B cell (primary cell): ENCODE measurements at regions not wholly inside any gene's neighbourhood (a gene's known extent, or its start where the extent isn't known, plus 50 kb on each side); places are given as distances from the start of the nearest gene placed in this dataset.

ENCODE experiments used
- ATAC-seq: fragments of 200-7000 bp; cut with Tn5 transposase; one replicate; pipeline ENCODE4 v1.10.0; 2021; ENCODE audit warnings: low read depth, mild to moderate bottlenecking, moderate number of reproducible peaks, moderate library complexity
- CTCF ChIA-PET: fragments of 350-600 bp; sonication (Branson Sonifier 250); formaldehyde crosslinking; loops from one replicate; lab custom pipeline; 2021; ENCODE audit warnings: antibody characterized with exemption, inconsistent platforms; lab: Charles Lee
- POLR2A ChIA-PET: fragments of 350-600 bp; sonication (Branson Sonifier 250); formaldehyde crosslinking; loops from one replicate; lab custom pipeline; 2021; ENCODE audit warnings: antibody characterized with exemption; lab: Charles Lee
- DNase-seq: peaks from one replicate; pipeline ENCODE4 v3.0.0; 2013
- H2AFZ ChIP-seq: 2 replicates; pipeline ENCODE4 v1.6.1; 2012; ENCODE audit warnings: mild to moderate bottlenecking, low read depth, low read length; ENCODE audit not compliant: insufficient read depth, poor library complexity, severe bottlenecking
- H3K27ac ChIP-seq, 2 donors: 1 replicate in 1 of 2; 2 replicates in 1 of 2; pipeline ENCODE4 v1.5.1; 2012 to 2013; ENCODE audit warnings: low read length in 2 of 2, mild to moderate bottlenecking in 2 of 2, moderate library complexity in 1 of 2
- H3K27me3 ChIP-seq, 4 experiments: fragments of 200-600 bp in 1 of 4; sonication (generic) in 1 of 4; replicated peaks in 1 of 4; 1 replicate in 2 of 4; 2 replicates in 2 of 4; pipeline versions ENCODE4 v1.6.1 to v1.7.0; 2013 to 2016; ENCODE audit warnings: low read length in 3 of 4, mild to moderate bottlenecking in 2 of 4, mixed read lengths in 1 of 4, moderate library complexity in 1 of 4; ENCODE audit not compliant: insufficient read depth in 4 of 4, control insufficient read depth in 3 of 4; ENCODE audit errors: control extremely low read depth in 1 of 4
- H3K36me3 ChIP-seq, 2 experiments: replicated peaks in 1 of 2; 1 replicate in 1 of 2; 2 replicates in 1 of 2; pipeline versions ENCODE4 v1.6.1 to v1.7.1; 2013; ENCODE audit warnings: low read length in 1 of 2; ENCODE audit not compliant: insufficient read depth in 2 of 2, control insufficient read depth in 1 of 2; ENCODE audit errors: control extremely low read depth in 1 of 2, extremely low read depth in 1 of 2
- H3K4me1 ChIP-seq, 2 donors: fragments of 200-600 bp in 1 of 2; sonication (generic) in 1 of 2; 1 replicate in 1 of 2; 2 replicates in 1 of 2; pipeline versions ENCODE4 v1.5.1 to v1.6.1; 2013 to 2017; ENCODE audit warnings: low read length in 2 of 2; ENCODE audit not compliant: control insufficient read depth in 2 of 2, insufficient read depth in 2 of 2
- H3K4me2 ChIP-seq: replicated peaks from 2 replicates; pipeline ENCODE3; 2012; ENCODE audit warnings: mild to moderate bottlenecking, low read depth, low read length; ENCODE audit not compliant: poor library complexity, severe bottlenecking
- H3K4me3 ChIP-seq, 5 experiments: fragments of 200-600 bp in 1 of 5; sonication (generic) in 1 of 5; 1 replicate in 3 of 5; 2 replicates in 2 of 5; pipeline versions ENCODE4 v1.5.1 to v1.7.0; 2011 to 2016; ENCODE audit warnings: low read length in 4 of 5, mild to moderate bottlenecking in 4 of 5, low read depth in 2 of 5, control low read depth in 1 of 5, moderate library complexity in 1 of 5; ENCODE audit not compliant: insufficient read depth in 1 of 5; ENCODE audit errors: control extremely low read depth in 1 of 5, extremely low read depth in 1 of 5
- H3K79me2 ChIP-seq: fragments of 200-600 bp; sonication (generic); one replicate; pipeline ENCODE4 v1.6.0; 2016; ENCODE audit warnings: low read length; ENCODE audit not compliant: control insufficient read depth, insufficient read depth
- H3K9ac ChIP-seq: fragments of 200-600 bp; sonication (generic); 2 replicates; pipeline ENCODE4 v1.6.1; 2017; ENCODE audit warnings: mild to moderate bottlenecking, low read length, moderate library complexity
- H3K9me3 ChIP-seq, 3 donors: one replicate each; pipeline versions ENCODE4 v1.6.1 to v1.7.1; 2013; ENCODE audit warnings: low read length in 2 of 3; ENCODE audit not compliant: control insufficient read depth in 2 of 3, insufficient read depth in 1 of 3; ENCODE audit errors: control extremely low read depth in 1 of 3
- H4K20me1 ChIP-seq: 2 replicates; pipeline ENCODE4 v1.6.0; 2012; ENCODE audit warnings: mild to moderate bottlenecking, low read length; ENCODE audit not compliant: insufficient read depth, control insufficient read depth, poor library complexity, severe bottlenecking
- H3K27ac Mint-ChIP-seq: one replicate; pipeline ENCODE4 v1.8.0; 2021; ENCODE audit warnings: mixed read lengths
- H3K27me3 Mint-ChIP-seq: one replicate; pipeline ENCODE4 v1.8.0; 2021; ENCODE audit warnings: mixed read lengths
- H3K4me1 Mint-ChIP-seq: one replicate; pipeline ENCODE4 v1.8.0; 2021; ENCODE audit warnings: mixed read lengths
- H3K4me3 Mint-ChIP-seq: one replicate; pipeline ENCODE4 v1.8.0; 2021; ENCODE audit warnings: mixed read lengths
- H3K9me3 Mint-ChIP-seq: one replicate; pipeline ENCODE4 v1.8.0; 2022; ENCODE audit warnings: mixed read lengths; ENCODE audit not compliant: insufficient read depth
- CTCF ChIP-seq: fragments of 200-600 bp; IDR thresholded peaks from one replicate; pipeline ENCODE4 v1.8.0; 2022; ENCODE audit warnings: antibody characterized with exemption, mild to moderate bottlenecking
- EZH2 ChIP-seq: IDR thresholded peaks from 2 replicates; pipeline ENCODE4 v1.6.1; 2012; ENCODE audit warnings: borderline replicate concordance, low read depth, mild to moderate bottlenecking, moderate library complexity, low read length; ENCODE audit not compliant: insufficient read depth, poor library complexity, severe bottlenecking
- WGBS: methylation state at CpG from one replicate; pipeline ENCODE4 v1.1.5; 2013; ENCODE audit warnings: missing lambda C conversion rate; ENCODE audit not compliant: insufficient coverage; 5-methylcytosine and 5-hydroxymethylcytosine counted together
- intact Hi-C: fragments of 100-400 bp; cut with micrococcal nuclease; formaldehyde crosslinking; loops from one replicate; pipeline ENCODE4 v1.10.0; 2022

- Mint-ChIP-seq H3K4me3 (no peak overlapping the region), H3K9me3 (no peaks in the 10 kb centered on the region), H3K4me1 (no peaks in the 10 kb centered on the region), H3K27me3 (peaks cover 18% of the 10 kb centered on the region), H3K27ac (no peak overlapping the region)
- CTCF ChIA-PET = interaction anchor here (0.7 kb wide), 1 partner anchor 1077 kb away, joined by 3 read pairs; no protein-coding TSS in a partner anchor
- no peak overlapping the region for H3K27ac ChIP-seq
- H3K4me1 ChIP-seq = no peaks in the 10 kb centered on the region
- H3K9me3 ChIP-seq = no peaks in the 10 kb centered on the region
- H3K79me2 ChIP-seq = no peaks in the 10 kb centered on the region
- no peak overlapping the region for H3K9ac ChIP-seq
- H3K4me3 ChIP-seq = no peak overlapping the region
- no peak for TF ChIP-seq CTCF
- intact Hi-C loops = no loop called here
- no peak overlapping the region for H3K4me2 ChIP-seq
- 90% methylated on average over 4 of the region's 9 CpGs for WGBS
- H3K27me3 ChIP-seq = peaks cover 0 to 12% (median 2%) of the 10 kb centered on the region in 4 experiments
- H2AFZ ChIP-seq = no peak overlapping the region
- no peak for ATAC-seq
- no peak for DNase-seq
- no peaks in the 10 kb centered on the region for H3K36me3 ChIP-seq
- POLR2A ChIA-PET = no interaction called here
- no peaks in the 10 kb centered on the region for H4K20me1 ChIP-seq
These were observed 195.5 kb upstream of the CLINT1 start for GRCh38 chr5:158054223-158055110.

- WGBS = 100% methylated on average over 2 of the region's 4 CpGs
- ChIA-PET CTCF (interaction anchor here (1.8 kb wide), 1 partner anchor 24 kb away, joined by 4 read pairs; no protein-coding TSS in a partner anchor), POLR2A (no interaction called here)
- no peak overlapping the region for H3K9ac ChIP-seq
- ATAC-seq = no peak
- H3K79me2 ChIP-seq = no peaks in the 10 kb centered on the region
- no peak overlapping the region for H3K27ac ChIP-seq
- H4K20me1 ChIP-seq = no peaks in the 10 kb centered on the region
- no peaks in the 10 kb centered on the region for H3K4me1 ChIP-seq
- no peak overlapping the region for H2AFZ ChIP-seq
- TF ChIP-seq EZH2 (no peak), CTCF (no peak)
- no peak overlapping the region for H3K4me3 ChIP-seq
- Mint-ChIP-seq H3K27me3 (peaks cover 10% of the 10 kb centered on the region), H3K9me3 (no peaks in the 10 kb centered on the region), H3K27ac (no peak overlapping the region), H3K4me3 (no peak overlapping the region), H3K4me1 (no peaks in the 10 kb centered on the region)
- intact Hi-C loops = no loop called here
- H3K27me3 ChIP-seq = peaks cover 0 to 12% (median 2%) of the 10 kb centered on the region in 4 experiments
- no peaks in the 10 kb centered on the region for H3K9me3 ChIP-seq
- no peaks in the 10 kb centered on the region for H3K36me3 ChIP-seq
- no peak for DNase-seq
- no peak overlapping the region for H3K4me2 ChIP-seq
These were observed 192.1 kb upstream of the CLINT1 start for GRCh38 chr5:158051036-158051435.
